HG03095 (cell line): ENCODE measurements at regions not wholly inside any gene's neighbourhood (a gene's known extent, or its start where the extent isn't known, plus 50 kb on each side); places are given as distances from the start of the nearest gene placed in this dataset.
"Not testable (repeated sequence)": the region's sequence is repeated elsewhere in the genome, so short reads cannot be mapped to it uniquely, and the experiment has no call there.

ENCODE experiments used
- ATAC-seq: cut with Tn5 transposase; IDR thresholded peaks from one replicate; pipeline ENCODE4 v1.9.1; 2021; ENCODE audit warnings: moderate library complexity; ENCODE audit not compliant: unreplicated experiment

DNA sequence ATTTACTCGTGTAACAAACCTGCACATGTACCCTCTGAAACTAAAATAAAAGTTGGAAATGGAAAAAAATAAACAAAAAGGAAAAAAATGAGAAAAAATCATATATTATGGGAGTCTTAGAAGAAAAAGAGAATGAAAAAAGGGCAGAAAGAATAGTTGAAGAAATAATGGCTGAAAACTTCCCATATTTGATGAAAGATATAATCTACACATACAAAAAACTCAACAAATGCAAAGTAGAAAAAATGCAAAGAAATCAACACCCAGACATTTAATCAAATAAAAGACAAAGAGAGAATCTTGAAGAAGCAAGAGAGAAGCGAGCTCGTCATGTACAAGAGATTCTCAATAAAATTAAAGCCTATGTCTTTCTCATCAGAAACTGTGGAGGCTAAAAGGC lies 73.8 kb downstream of the SLC25A46 start:
- no peak for ATAC-seq

DNA sequence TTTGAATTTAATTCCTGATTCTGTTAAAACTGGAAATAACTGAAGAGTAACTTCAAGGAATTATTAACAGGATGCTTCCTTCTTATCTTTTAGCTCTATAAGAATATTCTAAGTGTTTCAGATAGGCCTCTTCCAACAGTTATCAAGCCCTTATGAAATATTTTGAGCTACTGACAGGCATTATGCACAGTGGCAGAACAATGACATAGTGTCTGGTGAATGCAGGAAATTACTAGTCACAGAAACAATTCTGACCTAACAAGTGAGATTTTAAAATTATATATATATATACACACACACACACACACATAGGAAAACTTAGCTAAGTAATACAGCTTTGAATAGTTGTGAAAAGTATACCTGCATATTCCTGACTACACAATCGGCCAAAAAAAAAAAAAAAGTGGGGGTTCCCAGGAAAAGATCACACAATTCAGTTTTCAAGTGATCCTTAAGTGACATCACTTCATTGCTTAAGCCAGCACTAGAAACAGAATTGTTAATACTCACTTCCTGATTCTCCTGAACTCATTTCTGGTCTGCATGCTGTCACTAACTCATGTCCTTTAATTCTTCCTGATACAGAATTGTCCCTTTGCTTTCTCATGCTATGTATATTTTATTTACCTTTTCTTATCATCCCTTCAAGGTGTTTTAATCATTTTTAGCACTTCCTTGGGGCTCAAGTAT lies 77.3 kb downstream of the SLC25A46 start:
- no peak for ATAC-seq

DNA sequence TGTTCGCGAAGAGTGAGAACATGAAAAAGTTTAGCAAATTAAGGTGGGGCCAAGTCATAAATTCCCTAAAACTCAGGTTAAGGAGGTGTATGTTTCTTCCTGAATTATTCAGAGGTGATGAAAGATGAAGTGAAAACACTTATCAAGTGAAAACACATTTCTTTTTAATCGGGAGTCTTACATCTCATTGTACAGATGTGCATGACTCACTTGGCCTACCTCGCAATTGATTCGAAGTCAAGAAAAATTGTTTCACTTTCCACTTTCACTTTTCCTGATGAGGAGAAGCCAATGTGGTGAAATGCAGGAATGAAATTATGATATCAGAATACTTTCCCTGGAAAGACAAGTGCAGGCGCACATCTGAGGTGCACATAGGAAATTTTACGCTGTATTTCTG lies 78.7 kb downstream of the SLC25A46 start:
- no peak for ATAC-seq

DNA sequence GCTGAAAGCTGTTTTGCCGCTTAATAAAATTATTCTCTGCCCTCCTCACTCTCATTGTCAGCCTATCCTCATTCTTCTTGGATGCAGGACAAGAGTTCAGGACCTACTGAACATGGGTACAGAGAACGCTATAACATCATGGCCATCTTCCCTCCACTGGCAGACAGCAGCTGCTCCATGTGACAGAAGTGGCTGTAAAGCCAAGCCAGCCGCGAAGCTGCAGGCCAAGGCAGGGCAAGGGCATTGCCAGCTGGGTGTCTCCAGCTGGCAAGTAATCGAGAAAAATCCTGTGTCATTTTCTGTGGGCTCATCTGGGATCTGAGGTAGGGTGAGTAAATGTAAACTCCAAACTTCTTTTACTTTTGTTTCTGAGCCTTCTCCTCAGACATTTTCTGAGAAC lies 84.8 kb downstream of the SLC25A46 start:
- no peak for ATAC-seq

DNA sequence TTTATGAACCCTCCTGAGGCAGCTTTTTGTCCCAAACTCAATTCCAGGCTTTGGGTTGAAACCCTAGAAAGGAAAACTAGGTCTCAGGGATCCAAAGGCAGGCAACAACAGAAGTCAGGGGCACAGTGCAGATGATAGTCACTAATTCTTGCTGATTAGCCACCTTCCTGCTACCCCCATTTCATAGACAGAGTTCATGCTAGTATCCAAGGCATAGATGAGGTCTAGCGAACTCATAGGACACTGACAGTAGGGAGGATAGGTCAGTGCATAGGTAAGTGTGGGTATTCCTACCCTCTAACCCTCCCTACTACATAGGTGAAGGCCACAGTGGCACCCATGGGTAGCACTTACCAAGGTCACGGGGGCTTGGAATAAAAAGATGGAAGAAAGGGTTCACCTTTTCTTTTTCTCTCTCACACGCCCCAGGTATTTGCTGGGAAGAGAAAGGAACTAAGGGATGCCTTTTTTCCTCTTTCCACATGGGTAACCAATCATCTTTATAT lies 86.2 kb downstream of the SLC25A46 start:
- ATAC-seq: no peak

DNA sequence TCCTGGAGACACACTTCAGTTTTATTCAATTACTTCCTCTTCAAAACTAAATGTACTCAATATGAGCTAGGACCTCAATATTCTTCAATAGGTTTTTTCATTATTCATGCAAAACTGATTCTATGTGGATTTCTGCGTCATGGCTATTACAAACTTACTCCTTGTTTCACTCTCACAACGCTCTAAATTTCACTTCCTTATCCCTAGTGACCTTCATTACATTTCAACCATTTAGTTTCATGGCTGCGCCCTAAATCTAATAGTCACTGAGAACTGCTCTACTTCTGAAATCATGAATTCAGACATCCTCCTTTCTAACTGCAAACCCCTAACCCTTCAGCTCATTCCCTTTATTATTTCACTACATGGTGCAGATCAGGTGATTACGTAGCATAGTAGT lies 93.9 kb downstream of the SLC25A46 start:
- no peak for ATAC-seq

DNA sequence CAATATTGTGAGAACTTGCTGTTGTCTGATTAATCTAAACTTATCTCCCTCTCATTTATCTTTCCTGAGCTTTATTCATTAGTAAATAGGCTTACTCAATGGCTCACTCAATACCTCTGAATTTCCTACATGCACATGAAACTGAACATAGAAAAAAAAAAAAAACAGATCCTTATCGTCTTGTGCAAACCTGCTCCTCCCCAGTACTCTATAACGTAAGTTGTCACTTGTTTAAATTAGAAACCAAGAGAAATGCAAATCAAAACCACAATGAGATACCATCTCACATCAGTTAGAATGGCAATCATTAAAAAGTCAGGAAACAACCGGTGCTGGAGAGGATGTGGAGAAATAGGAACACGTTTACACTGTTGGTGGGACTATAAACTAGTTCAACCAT lies 96.1 kb downstream of the SLC25A46 start:
- not testable (repeated sequence) for ATAC-seq

DNA sequence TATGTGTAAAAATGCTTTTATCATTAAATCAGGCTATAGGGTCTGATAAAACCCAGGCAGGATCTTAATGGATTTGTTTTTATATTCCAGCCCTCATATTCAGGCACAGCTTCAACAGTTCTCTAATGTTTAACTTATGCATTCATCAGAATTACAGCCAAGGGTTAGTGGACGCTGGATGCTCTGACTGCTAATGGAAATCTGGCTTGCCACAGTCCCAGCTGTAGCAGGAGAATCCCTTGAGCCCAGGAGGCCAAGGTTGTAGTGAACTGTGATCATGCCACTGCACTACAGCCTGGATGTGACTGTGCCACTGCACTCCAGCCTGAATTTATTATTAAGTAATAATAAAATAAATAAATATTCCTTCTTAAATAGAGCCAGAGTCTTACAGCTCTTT lies 98.0 kb downstream of the SLC25A46 start:
- ATAC-seq: no peak

DNA sequence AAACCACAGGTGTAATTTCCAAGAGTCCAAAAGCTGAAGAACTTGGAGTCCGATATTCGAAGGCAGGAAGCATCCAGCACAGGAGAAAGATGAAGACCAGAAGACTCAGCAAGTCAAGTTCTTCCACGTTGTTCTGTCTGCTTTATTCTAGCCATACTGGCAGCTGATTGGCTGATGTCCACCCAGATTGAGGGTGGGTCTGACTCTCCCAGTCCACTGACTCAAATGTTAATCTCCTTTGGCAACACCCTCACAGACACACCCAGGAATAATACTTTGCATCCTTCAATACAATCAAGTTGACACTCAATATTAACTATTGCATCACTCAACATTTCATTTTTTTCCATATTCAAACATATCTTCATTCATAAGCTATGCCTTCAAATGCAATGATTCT lies 99.5 kb downstream of the SLC25A46 start:
- not testable (repeated sequence) for ATAC-seq

DNA sequence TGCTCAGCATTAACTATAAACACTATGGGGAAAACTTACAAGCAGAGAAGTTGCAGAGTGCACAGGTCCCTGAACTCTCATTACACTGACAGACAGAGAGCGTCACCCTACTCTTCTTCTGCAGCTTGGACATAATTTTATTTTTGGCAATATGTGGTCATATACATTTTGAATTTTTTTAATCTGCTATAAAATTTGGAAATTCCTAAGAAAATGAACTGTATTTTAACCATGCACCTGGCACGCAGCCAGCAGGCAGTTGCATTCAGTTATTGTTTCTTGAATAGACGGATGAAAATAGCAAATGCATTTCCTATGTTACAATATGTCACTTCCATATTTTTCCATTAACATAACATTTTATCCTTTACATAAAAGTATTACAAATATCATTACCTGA lies 100.2 kb downstream of the SLC25A46 start:
- ATAC-seq: no peak

DNA sequence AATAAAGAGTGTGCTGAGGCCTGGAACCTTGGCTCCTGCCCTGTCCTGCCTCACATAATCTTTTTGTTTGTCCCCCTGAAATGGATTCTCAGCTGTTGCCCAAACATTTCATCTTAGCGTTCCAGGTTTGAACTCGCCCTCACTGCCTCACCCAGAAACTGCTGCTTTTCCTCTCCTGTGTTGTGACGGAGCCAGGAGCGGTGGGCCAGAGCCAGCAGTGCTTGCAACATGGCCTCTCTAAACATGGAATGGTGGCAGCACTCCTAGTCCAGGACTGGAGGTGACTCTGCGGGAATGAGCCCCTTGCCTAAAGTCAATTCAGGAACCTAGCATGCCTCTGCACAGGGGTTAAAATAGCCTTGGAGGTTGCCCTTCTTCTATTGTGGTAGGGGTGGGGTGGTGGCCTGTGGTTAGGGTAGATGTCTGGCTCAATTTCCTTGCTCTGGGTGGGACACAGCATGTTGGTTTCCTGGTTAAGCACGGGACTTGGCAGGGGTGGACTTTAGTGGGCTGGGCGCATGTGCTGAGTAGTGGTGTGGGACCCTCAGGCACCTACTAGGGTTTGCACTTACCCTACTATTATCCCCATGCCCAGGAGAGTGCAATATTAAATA lies 101.6 kb downstream of the SLC25A46 start:
- no peak for ATAC-seq

DNA sequence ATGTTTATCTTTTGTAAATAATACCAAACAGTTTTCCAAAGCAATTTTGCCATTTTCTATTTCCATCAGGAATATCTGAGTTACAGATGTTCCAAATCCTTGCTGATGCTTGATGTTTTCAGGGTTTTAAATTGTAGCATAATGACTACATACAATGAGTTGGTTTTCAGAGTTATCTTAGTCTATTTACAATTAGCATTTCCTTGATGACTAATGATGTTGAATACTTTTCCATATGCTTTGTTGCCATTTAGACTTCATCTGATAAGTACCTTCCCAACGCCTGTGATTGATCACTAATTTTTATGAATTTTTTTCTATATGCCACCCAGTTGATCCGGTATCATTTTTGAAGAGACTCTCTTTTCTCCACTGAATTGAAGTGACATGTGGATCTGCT lies 102.3 kb downstream of the SLC25A46 start:
- no peak for ATAC-seq

DNA sequence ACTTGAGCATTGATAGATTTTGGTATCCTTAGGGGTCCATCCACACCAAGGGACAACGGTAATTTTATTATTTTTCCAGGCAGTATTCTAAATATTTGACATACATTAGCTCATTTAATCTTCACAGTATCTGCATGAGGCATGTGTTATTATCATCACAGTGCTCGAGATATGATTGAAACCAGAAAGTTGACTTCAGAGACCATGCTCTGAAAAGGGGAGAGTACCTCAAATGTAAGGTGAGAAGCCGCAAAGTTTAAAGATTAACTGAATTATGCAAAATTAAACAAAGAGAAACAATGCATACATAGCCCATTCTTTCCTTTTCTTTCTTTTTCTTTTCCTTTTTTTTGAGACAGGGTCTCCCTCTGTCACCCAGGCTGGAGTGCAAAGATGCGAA lies 104.1 kb downstream of the SLC25A46 start:
- no peak for ATAC-seq

DNA sequence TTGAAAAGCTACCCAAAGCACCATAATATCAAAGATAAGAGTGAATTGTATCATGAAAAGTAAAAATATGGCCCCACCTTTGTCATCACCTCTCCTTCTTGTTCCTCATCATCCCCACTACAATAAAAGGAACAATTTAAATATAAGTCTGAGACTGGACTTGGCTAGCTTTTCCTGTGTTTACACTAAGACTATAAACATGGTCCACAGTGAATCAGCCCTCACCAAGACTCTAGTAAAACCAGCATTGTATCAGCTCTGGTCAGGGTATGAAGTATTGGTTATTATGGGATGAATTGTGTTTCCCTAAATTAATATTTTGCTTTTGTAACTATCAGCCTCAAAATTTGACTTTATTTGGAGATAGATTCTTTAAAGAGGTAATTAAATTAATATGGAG lies 105.4 kb downstream of the SLC25A46 start:
- no peak for ATAC-seq

DNA sequence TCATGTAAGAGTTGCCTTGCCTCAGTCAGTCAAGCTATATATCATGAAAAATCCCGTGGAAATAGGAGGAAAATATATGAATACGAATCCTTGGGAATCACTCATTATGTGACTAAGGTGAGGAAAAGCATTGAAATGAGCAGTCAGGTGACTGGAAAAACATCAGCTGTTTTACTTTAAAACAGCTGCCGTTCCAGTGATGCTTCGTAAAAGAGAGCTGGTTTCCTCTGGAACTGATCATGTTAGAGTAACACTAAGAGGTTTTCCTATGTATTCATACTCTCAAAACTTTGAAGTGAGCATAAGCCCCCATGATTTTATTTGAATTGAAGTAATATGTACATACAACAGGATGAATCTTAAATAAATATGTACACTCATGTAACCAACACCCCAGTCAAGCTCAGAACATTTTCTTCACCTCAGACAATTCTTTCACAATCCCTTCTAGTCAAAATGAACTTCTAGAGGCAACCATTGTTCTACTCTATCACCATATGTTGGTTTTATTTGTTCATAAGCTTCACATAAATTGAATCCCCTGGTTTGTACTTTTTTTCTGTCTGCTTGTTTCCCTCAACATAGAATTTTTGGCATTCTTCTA lies 107.7 kb downstream of the SLC25A46 start:
- no peak for ATAC-seq

DNA sequence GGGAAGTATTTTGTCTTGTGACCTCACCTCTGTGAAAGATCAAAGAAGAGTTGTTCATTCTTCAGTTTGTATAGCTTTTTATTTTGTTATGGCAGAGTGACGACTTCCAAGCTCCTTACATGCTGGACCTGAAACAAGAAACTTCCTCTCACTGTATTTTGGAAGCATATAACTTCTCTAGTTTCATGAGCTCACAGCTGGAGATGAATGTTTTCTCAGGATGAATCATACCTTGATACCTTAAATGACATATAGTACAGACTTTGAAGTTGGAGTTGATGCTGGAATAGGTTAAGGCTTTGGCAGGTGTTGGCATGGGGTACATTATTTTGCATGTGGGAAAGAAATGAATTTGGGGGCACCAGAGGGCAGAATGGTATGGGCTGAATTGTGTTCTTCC lies 112.5 kb downstream of the SLC25A46 start:
- no peak for ATAC-seq

DNA sequence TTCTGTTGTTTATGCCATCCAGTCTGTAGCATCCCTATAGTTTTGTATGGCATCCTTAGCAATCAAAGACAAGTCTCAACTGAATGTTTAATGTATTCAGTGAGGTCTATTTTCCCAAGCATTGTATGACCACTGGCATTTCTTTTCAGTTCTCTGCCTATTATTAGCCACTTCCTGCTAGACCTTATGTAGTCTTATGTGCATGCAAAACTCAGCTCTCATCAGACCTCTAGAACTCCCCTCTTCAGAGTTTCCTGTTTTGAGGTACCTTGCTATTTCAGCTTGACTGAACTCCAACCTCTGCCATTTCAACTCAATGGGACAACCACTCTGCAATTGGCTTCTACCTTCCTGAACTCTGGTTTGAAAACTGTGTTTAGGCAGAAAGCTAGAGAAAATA lies 113.2 kb downstream of the SLC25A46 start:
- ATAC-seq: peak; percentile 91

DNA sequence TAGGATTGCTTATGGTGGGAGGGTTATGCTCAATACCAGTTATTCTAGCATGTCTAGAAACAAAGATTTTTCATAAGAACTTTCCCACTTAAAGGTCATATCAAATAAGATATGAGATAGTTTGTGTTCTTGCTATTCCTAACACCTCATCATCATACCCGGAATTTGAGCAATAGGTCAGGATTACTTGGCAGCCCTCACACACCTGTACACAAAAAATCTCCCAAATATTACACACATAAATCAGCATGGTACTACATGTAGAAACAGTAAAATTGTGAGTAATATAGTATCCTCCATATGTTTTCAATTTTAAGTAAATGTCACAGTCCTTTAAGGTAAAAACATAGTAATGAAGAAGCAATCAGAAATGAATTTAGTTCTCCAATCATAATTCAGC lies 113.7 kb downstream of the SLC25A46 start:
- no peak for ATAC-seq

DNA sequence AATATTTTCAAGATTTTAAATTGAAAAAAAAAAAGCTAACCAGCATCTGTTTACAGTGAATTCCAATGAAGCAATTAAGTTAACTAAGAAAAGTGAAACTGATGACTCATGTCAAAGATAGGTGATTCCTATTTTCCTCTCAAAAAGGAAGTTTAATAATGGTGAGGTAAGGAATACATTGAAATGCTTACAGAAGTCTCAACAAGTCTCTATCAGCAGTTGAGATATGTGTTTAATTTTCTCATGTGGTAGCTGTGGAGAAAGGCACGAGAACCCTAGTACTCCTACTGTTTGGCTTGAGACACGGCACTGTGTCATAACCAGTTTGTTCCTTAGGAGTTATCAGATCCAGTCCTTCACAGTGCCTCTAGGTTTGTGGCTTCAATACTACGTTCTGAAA lies 114.5 kb downstream of the SLC25A46 start:
- ATAC-seq: no peak

DNA sequence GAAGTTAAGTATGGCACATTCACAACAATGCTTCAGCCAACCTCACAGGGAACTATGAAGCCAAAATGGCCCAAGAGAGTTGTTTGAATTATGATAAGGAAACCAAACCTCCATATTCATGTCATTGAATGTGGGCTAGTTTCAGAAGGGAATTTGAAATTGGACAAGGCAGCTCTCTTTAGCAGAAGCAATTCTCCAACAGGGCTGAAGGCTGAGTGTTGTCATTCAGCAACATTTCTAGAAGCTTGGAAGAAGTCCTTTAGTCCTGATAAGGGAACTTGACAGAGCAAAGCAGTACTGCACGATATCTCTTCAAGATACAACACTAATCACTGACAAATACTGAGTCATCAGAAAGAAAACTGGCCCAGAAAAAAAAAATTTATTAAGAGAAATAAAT lies 115.4 kb downstream of the SLC25A46 start:
- ATAC-seq: no peak

DNA sequence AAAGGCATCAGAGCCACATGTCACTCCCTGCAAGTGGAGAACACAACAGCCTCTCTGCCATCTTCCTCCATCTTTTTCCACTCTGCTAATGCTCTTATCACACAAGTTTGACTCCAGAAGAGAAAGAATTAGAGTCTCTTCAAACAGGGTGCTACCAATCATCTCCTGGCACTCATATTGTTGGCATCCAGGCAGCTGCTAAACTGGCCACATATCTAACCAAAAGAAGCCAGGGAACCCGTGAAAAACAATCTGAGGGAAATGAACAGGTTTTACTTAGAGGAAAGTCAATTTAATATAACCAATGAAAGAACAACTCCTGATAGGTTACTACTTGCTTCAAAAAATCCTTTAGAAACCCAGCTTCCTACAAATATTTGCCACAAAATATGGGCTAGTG lies 117.2 kb downstream of the SLC25A46 start:
- no peak for ATAC-seq

DNA sequence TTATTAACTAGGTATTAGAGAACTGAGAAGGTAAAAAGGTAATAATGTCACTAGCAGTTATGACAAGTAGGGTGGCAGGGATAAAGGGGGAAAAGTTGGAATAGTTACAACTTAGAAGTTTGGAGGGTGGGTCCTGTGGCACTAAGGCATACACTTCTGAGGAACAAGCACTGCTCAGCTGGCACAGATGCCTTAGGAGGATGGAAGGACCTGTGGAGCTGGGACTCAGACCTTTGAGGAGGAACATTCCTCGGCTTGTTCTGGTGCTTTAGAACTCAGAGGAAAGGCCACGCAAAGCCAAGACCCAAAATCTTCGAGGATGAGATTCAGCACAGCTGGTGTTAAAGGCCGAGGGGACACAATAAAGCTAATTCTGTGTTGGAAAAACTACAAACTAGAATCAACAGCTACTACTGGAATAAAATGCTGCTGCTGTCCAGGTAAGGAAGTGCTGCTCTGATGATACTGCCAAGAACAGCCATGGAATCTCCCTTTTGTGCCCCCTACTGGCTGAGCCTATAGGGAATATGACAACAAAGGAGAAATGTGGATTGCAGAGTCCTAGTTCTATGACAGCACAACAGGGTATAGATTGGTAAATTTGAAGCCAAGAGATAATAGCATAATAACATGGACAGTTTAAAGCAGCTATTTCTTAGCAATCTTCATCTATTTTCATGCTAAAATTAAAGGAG lies 126.7 kb downstream of the SLC25A46 start:
- ATAC-seq: peak; percentile 50
